Sigmoid colon (tissue), 4 donors: ENCODE measurements at regions not wholly inside any gene's neighbourhood (a gene's known extent, or its start where the extent isn't known, plus 50 kb on each side); places are given as distances from the start of the nearest gene placed in this dataset.

ENCODE experiments used
- EP300 ChIP-seq, 4 donors: sonication (generic); formaldehyde crosslinking; IDR thresholded peaks; one replicate each; pipeline ENCODE4 v1.6.1; 2017; ENCODE audit warnings: antibody characterized with exemption in 4 of 4
- POLR2A ChIP-seq, 2 donors: fragments of 450-650 bp; IDR thresholded peaks; one replicate each; pipeline ENCODE4 v1.6.1; 2016; ENCODE audit warnings: antibody characterized with exemption in 2 of 2, mild to moderate bottlenecking in 2 of 2, moderate library complexity in 2 of 2
- POLR2AphosphoS5 ChIP-seq, 4 donors: sonication (generic); formaldehyde crosslinking; IDR thresholded peaks; one replicate each; pipeline ENCODE4 v1.6.1; 2017; ENCODE audit warnings: antibody characterized with exemption in 4 of 4
- TF ChIP-seq, protein P1 (sequence below), 4 experiments: fragments of 450-650 bp in 3 of 4; fragments of 200-600 bp in 1 of 4; IDR thresholded peaks; one replicate each; pipeline ENCODE4 v1.5.1; 2016 to 2019; ENCODE audit warnings: antibody characterized with exemption in 4 of 4, mild to moderate bottlenecking in 3 of 4, moderate library complexity in 2 of 4

DNA sequence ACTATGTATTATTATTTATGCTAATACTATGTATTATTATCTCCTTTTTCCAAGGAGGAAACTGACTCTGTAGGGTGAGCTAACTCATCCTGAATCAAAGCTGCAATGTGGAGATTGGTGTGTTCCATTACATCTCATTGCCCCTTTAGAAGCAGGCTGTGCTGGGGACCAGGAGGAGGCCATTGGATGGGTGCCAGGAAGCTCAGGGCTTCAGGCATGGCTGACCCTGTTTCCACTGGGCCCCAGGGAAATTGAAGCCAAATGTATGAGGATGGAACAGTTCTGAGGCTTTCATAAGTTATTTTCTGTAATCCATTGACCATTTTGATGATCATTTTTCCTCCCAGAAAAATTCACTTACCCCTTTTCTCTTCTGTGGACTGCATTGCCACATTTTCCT lies 418.8 kb upstream of the ZFP42 start:
- TF ChIP-seq, protein P1, sequence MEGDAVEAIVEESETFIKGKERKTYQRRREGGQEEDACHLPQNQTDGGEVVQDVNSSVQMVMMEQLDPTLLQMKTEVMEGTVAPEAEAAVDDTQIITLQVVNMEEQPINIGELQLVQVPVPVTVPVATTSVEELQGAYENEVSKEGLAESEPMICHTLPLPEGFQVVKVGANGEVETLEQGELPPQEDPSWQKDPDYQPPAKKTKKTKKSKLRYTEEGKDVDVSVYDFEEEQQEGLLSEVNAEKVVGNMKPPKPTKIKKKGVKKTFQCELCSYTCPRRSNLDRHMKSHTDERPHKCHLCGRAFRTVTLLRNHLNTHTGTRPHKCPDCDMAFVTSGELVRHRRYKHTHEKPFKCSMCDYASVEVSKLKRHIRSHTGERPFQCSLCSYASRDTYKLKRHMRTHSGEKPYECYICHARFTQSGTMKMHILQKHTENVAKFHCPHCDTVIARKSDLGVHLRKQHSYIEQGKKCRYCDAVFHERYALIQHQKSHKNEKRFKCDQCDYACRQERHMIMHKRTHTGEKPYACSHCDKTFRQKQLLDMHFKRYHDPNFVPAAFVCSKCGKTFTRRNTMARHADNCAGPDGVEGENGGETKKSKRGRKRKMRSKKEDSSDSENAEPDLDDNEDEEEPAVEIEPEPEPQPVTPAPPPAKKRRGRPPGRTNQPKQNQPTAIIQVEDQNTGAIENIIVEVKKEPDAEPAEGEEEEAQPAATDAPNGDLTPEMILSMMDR (IDR thresholded peaks at IDR 0.05), result no peak
- TF ChIP-seq EP300 (IDR thresholded peaks at IDR 0.05) (no peak), POLR2AphosphoS5 (IDR thresholded peaks at IDR 0.05) (no peak), POLR2A (IDR thresholded peaks at IDR 0.05) (no peak)
